K562 (cell line): ENCODE measurements at regions not wholly inside any gene's neighbourhood (a gene's known extent, or its start where the extent isn't known, plus 50 kb on each side); places are given as distances from the start of the nearest gene placed in this dataset.

Source experiments
- MXI1 ChIP-seq: IDR thresholded peaks from 2 replicates; pipeline ENCODE4 v1.6.1; 2011; ENCODE audit warnings: low read depth, mild to moderate bottlenecking, improper control_type of control experiment, low read length
- NR3C1 ChIP-seq: sonication (generic); formaldehyde crosslinking; IDR thresholded peaks from 2 replicates; pipeline ENCODE4 v1.8.1; 2022; ENCODE audit warnings: missing genetic modification reagents
- PHF21A ChIP-seq: fragments of 450-650 bp; IDR thresholded peaks from 2 replicates; pipeline ENCODE4 v1.6.1; 2017; ENCODE audit warnings: low read depth, borderline replicate concordance
- RBM34 ChIP-seq: fragments of 200-400 bp; formaldehyde crosslinking; IDR thresholded peaks from 2 replicates; pipeline ENCODE4 v1.6.1; 2018; ENCODE audit warnings: low read length, borderline replicate concordance; ENCODE audit not compliant: insufficient read depth
- SAFB ChIP-seq: fragments of 200-400 bp; formaldehyde crosslinking; IDR thresholded peaks from 2 replicates; pipeline ENCODE4 v1.6.1; 2017; ENCODE audit warnings: low read depth, low read length, borderline replicate concordance
- TSHZ1 ChIP-seq: fragments of 250-450 bp; sonication (Bioruptor Pico); IDR thresholded peaks from 2 replicates; pipeline ENCODE4 v1.4.0; 2020; ENCODE audit warnings: mild to moderate bottlenecking, moderate library complexity
- ZNF551 ChIP-seq: fragments of 250-450 bp; sonication (Bioruptor Pico); IDR thresholded peaks from 2 replicates; pipeline ENCODE4 v1.5.0; 2021; ENCODE audit warnings: mild to moderate bottlenecking, moderate library complexity
- ZNF778 ChIP-seq: fragments of 450-650 bp; formaldehyde crosslinking; IDR thresholded peaks from 2 replicates; pipeline ENCODE4 v1.4.0; 2020; ENCODE audit warnings: mild to moderate bottlenecking, moderate library complexity
- TF ChIP-seq, protein P1 (sequence below), 2 experiments: fragments of 450-650 bp in 1 of 2; sonication (generic) in 1 of 2; formaldehyde crosslinking; conservative IDR thresholded peaks; 2 replicates each; pipeline versions ENCODE4 v1.4.0 to v1.8.1; 2020 to 2022; ENCODE audit warnings: mild to moderate bottlenecking in 1 of 2, missing genetic modification reagents in 1 of 2

GRCh38 chr16:62720651-62721050 lies 684.4 kb upstream of the CDH8 start (continued):
- TF ChIP-seq TSHZ1: no peak
- TF ChIP-seq PHF21A: no peak
- TF ChIP-seq SAFB: no peak
- TF ChIP-seq RBM34: no peak
- no peak for TF ChIP-seq NR3C1
- TF ChIP-seq MXI1: no peak
- no peak for TF ChIP-seq ZNF778 (CRISPR knock-in tag)
- TF ChIP-seq, protein P1, sequence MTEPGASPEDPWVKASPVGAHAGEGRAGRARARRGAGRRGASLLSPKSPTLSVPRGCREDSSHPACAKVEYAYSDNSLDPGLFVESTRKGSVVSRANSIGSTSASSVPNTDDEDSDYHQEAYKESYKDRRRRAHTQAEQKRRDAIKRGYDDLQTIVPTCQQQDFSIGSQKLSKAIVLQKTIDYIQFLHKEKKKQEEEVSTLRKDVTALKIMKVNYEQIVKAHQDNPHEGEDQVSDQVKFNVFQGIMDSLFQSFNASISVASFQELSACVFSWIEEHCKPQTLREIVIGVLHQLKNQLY (CRISPR knock-in tag; conservative IDR thresholded peaks at IDR 0.05): no peak
- no peak for TF ChIP-seq ZNF551 (CRISPR knock-in tag)
